ENCODE measurements at regions not wholly inside any gene's neighbourhood (a gene's known extent, or its start where the extent isn't known, plus 50 kb on each side); places are given as distances from the start of the nearest gene placed in this dataset.

DNA sequence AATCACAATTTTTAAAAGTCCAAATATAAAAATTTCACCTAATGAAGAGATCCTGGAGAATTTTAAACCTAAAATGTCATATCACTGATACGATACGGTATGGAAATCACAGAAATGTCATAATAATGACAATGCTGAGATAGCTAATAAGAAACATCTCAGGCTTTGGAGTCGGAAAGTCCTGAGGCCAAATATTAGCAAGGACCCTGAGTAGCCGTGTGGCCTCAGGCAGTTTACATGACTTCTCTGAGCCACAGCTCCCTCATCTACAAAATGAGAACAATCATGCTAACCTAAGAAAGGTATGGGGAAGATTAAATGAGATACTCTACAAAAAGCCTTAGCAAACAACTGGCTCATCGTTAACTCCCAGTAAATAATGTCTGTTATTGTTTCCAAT lies 100.9 kb upstream of the NEBL start:
- Histone ChIP-seq H3K4me3 (no peak overlapping the region), H3K9me3 (ENCODE audit: low read depth, low read length) (no peaks in the 10 kb centered on the region), H3K36me3 (ENCODE audit: insufficient read depth, low read length) (no peaks in the 10 kb centered on the region), H3K27ac (no peak overlapping the region), H3K9ac (ENCODE audit: insufficient read length) (no peak overlapping the region)
- TF ChIP-seq EZH2 (IDR thresholded peaks at IDR 0.05) (no peak), POLR2AphosphoS5 (IDR thresholded peaks at IDR 0.05; ENCODE audit: borderline replicate concordance, low read depth, low read length) (no peak), FOXP2 (optimal IDR thresholded peaks at IDR 0.05; ENCODE audit: control extremely low read depth, extremely low read length, insufficient read depth) (no peak)
- no peak for DNase-seq (ENCODE audit: low read depth, low spot score)

DNA sequence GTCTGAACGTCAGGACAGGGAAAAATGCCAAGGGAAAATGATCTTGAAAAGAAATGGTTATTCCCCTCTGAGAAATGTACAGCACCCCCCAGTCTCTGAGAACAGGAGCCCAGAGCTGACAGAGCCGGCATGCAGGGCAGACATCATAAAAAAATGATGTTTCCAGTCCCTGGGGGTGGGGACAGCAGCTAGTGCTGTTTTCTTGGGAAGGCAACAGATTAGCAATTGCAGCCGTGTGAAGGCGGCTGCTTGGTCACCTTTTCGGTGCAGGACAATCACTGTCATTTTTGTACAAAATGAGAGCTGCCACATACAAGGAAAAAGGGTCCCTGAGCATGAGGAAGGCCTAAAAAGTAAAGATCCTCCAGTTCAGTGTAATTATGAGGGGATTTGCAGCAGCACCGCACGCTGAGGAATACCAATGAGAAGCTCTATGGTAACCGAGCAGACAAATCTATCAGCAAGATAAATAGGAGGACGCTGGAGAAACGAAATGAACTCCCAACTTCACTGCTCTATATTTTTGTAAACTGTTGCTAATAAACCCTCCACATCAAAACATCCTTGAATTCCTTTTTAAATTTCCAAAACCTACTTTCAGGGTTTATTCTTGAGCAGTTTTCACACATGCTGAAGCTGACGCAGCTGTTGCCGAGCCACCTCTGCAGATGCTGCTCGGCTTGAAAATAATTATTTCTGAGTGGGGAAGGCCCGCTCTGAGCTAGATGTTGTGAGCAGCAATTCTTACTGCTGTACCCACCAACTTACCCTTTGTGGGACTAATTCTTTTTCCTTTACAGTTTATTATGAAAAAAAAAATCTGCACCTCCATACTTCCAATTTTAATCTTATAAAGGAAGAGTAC lies 98.2 kb upstream of the NEBL start:
- Histone ChIP-seq H3K27ac (no peak overlapping the region), H3K9me3 (ENCODE audit: low read depth, low read length) (no peaks in the 10 kb centered on the region), H3K9ac (ENCODE audit: insufficient read length) (no peak overlapping the region), H3K4me3 (no peak overlapping the region), H3K36me3 (ENCODE audit: insufficient read depth, low read length) (no peaks in the 10 kb centered on the region)
- TF ChIP-seq EZH2 (IDR thresholded peaks at IDR 0.05) (no peak), POLR2AphosphoS5 (IDR thresholded peaks at IDR 0.05; ENCODE audit: borderline replicate concordance, low read depth, low read length) (no peak), FOXP2 (optimal IDR thresholded peaks at IDR 0.05; ENCODE audit: control extremely low read depth, extremely low read length, insufficient read depth) (no peak)
- DNase-seq (ENCODE audit: low read depth, low spot score) = no peak

DNA sequence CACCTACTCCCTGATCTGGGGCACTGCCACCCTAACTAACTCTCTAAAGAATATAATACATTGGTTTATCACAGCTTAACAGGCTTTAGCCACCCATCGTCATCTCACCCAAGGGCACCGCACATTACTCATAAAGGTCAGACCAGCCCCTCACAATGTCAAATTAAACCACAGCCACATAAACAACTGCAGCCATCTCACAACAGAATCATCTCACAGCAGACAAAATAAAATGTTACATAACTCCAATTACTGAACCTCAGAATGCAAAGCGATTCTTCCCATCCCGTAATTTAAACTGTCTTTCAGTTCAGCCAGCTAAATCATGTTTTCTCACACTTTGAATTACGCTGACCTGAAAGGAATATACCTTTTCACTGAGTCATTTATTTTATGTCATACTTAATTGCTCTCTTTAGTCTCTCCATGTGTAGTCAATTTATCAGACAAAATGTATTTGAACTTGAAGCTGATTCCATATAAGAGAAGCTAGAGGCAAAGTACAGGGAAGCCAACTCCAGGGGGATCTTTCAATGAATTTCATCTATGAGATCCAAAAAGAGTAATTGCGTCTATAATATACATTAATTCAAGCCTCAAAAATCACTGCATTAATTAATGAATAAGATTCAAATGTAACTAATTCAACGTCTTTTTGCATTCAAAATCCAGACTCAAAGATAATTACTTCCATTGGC lies 96.9 kb upstream of the NEBL start:
- H3K4me3 ChIP-seq = no peak overlapping the region

DNA sequence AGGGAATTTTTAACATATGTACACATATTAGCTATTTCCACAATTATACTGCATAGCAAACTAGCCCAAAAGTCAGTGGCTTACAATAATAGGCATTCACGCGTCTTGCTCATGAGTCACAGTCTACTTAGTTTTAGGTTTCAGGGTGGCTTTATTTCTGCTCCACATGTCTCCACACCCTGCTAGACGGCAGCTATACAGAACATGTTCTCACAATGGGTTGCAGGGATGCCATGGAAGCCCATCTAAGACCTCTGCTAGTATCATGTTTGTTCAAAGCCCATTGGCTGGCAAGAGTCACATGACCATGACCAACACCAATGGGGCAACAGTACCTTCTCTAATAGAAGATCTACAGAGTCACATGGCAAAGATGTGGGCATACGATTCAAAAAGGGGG lies 96.3 kb upstream of the NEBL start:
- Histone ChIP-seq H3K27ac (no peak overlapping the region), H3K9ac (ENCODE audit: insufficient read length) (no peak overlapping the region), H3K36me3 (ENCODE audit: insufficient read depth, low read length) (no peaks in the 10 kb centered on the region), H3K9me3 (ENCODE audit: low read depth, low read length) (no peaks in the 10 kb centered on the region), H3K4me3 (no peak overlapping the region)
- TF ChIP-seq POLR2AphosphoS5 (IDR thresholded peaks at IDR 0.05; ENCODE audit: borderline replicate concordance, low read depth, low read length) (no peak), FOXP2 (optimal IDR thresholded peaks at IDR 0.05; ENCODE audit: control extremely low read depth, extremely low read length, insufficient read depth) (no peak), EZH2 (IDR thresholded peaks at IDR 0.05) (no peak)
- no peak for DNase-seq (ENCODE audit: low read depth, low spot score)

More for the DNA sequence above, 96.9 kb upstream of the NEBL start:
- no peaks in the 10 kb centered on the region for H3K9me3 ChIP-seq (ENCODE audit: low read depth, low read length)
- no peak overlapping the region for H3K9ac ChIP-seq (ENCODE audit: insufficient read length)
- H3K36me3 ChIP-seq (ENCODE audit: insufficient read depth, low read length) = no peaks in the 10 kb centered on the region
- no peak for DNase-seq (ENCODE audit: low read depth, low spot score)
- TF ChIP-seq FOXP2 (optimal IDR thresholded peaks at IDR 0.05; ENCODE audit: control extremely low read depth, extremely low read length, insufficient read depth) (no peak), POLR2AphosphoS5 (IDR thresholded peaks at IDR 0.05; ENCODE audit: borderline replicate concordance, low read depth, low read length) (no peak), EZH2 (IDR thresholded peaks at IDR 0.05) (no peak)
- no peak overlapping the region for H3K27ac ChIP-seq

DNA sequence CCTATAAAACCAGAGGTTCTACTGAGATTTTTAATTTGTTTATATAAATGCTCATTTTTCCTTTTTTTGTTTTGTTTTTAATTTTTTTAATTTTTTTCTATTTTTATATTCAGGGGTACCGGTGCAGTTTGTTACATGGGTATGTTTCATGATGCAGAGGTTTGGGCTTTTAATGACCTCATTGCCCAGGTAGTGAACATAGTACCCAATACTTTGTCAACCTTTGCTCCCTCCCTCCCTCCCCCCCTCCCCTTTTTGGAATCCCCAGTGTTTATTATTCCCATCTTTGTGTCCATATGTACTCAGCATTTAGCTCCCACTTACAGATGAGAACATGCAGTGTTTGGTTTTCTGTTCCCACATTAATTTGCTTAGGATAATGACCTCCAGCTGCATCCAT lies 94.4 kb upstream of the NEBL start:
- Histone ChIP-seq H3K9ac (ENCODE audit: insufficient read length) (no peak overlapping the region), H3K27ac (no peak overlapping the region), H3K4me3 (no peak overlapping the region), H3K9me3 (ENCODE audit: low read depth, low read length) (no peaks in the 10 kb centered on the region), H3K36me3 (ENCODE audit: insufficient read depth, low read length) (no peaks in the 10 kb centered on the region)
- DNase-seq (ENCODE audit: low read depth, low spot score) = no peak
- TF ChIP-seq POLR2AphosphoS5 (IDR thresholded peaks at IDR 0.05; ENCODE audit: borderline replicate concordance, low read depth, low read length) = no peak
- TF ChIP-seq FOXP2 (optimal IDR thresholded peaks at IDR 0.05; ENCODE audit: control extremely low read depth, extremely low read length, insufficient read depth) = no peak
- no peak for TF ChIP-seq EZH2 (IDR thresholded peaks at IDR 0.05)

DNA sequence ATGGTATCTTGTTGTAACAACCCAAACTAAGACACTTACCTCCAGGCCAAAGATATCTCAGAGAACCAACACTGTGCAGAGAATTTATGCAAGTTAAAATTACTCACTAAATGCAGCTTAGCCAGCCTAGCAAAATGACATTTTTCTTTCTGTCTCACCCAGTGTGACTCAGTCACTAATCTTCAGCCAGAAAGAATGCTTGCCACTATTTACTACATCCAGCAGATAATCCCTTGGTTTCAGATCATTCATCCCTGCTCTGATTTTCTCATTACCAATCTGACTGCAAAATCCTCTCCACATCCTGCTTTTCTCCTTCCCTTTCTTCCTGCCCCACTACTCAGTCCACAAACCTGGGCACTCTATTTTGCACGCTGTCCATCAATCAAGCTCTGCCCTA lies 93.5 kb upstream of the NEBL start:
- no peak overlapping the region for H3K9ac ChIP-seq (ENCODE audit: insufficient read length)
- H3K27ac ChIP-seq = no peak overlapping the region
- no peak overlapping the region for H3K4me3 ChIP-seq
- H3K36me3 ChIP-seq (ENCODE audit: insufficient read depth, low read length) = no peaks in the 10 kb centered on the region
- H3K9me3 ChIP-seq (ENCODE audit: low read depth, low read length) = no peaks in the 10 kb centered on the region
- TF ChIP-seq EZH2 (IDR thresholded peaks at IDR 0.05) = no peak
- no peak for DNase-seq (ENCODE audit: low read depth, low spot score)

DNA sequence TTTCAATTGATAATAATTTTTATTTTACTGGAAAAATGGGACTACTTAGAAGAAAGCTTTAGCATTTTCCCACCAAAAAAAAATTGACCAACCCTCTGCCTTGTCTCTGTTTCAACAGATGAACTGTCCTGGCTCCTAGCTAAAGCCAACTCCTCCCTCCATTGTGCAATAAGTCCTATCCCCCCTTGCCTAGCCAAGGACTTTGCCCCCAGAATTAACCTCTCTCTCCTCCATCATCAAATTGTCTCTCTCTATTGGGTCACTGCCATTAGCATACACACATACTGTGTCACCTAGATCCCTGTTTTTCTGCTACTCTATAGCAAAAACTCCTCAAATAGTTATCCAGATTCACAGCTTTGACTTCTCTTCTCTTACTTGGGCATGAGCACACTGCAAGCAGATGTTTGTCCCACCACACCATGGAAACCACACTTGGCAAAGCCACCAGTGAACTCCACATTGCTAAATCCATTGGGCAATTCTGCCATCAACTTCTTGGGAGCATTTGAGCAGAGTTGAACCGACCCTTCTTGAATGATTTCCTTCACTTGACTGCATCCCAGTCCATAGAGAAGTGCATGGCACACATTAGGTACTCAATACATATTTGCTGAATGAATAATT lies 91.4 kb upstream of the NEBL start:
- no peaks in the 10 kb centered on the region for H3K36me3 ChIP-seq (ENCODE audit: insufficient read depth, low read length)
- no peak overlapping the region for H3K4me3 ChIP-seq
- H3K27ac ChIP-seq = no peak overlapping the region
- no peak for DNase-seq (ENCODE audit: low read depth, low spot score)
- no peak overlapping the region for H3K9ac ChIP-seq (ENCODE audit: insufficient read length)
- no peaks in the 10 kb centered on the region for H3K9me3 ChIP-seq (ENCODE audit: low read depth, low read length)
- TF ChIP-seq FOXP2 (optimal IDR thresholded peaks at IDR 0.05; ENCODE audit: control extremely low read depth, extremely low read length, insufficient read depth) = no peak
- no peak for TF ChIP-seq EZH2 (IDR thresholded peaks at IDR 0.05)
- TF ChIP-seq POLR2AphosphoS5 (IDR thresholded peaks at IDR 0.05; ENCODE audit: borderline replicate concordance, low read depth, low read length) = no peak

DNA sequence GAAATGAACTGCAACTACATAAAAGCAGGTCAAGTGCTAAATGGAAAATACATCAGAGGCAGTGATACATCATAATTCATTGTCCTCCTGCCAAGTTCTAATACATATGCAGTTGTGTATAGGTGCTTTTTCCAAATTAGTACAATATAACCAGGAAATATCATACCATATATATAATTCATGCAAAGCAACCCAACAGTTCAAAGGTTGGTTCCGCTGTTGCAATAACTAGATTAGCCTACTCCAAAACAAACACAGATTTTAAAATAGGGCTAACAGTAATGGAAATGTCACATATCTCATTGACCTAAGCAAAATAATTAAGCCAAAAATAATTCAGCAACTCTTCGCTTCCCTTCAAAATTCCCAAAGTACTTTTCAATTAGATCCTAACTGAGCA lies 88.9 kb upstream of the NEBL start:
- TF ChIP-seq POLR2AphosphoS5 (IDR thresholded peaks at IDR 0.05; ENCODE audit: borderline replicate concordance, low read depth, low read length) (no peak), FOXP2 (optimal IDR thresholded peaks at IDR 0.05; ENCODE audit: control extremely low read depth, extremely low read length, insufficient read depth) (no peak), EZH2 (IDR thresholded peaks at IDR 0.05) (no peak)
- DNase-seq (ENCODE audit: low read depth, low spot score) = no peak

More for the DNA sequence above, 88.9 kb upstream of the NEBL start:
- Histone ChIP-seq H3K9me3 (ENCODE audit: low read depth, low read length) (no peaks in the 10 kb centered on the region), H3K4me3 (no peak overlapping the region), H3K27ac (no peak overlapping the region), H3K9ac (ENCODE audit: insufficient read length) (no peak overlapping the region), H3K36me3 (ENCODE audit: insufficient read depth, low read length) (no peaks in the 10 kb centered on the region)

Measured in SK-N-MC (cell line).